HCT116 (cell line): ENCODE measurements at regions not wholly inside any gene's neighbourhood (a gene's known extent, or its start where the extent isn't known, plus 50 kb on each side); places are given as distances from the start of the nearest gene placed in this dataset.

Source experiments
- ATAC-seq: fragments of 200-7000 bp; cut with Tn5 transposase; 2 replicates; pipeline ENCODE4 v1.9.1; 2020; ENCODE audit warnings: mild to moderate bottlenecking, moderate library complexity
- BruUV-seq: library from RNA; stranded (reverse); fragments of 400-500 nt; replicated peaks from 2 replicates; lab custom pipeline; 2021; lab: Mats Ljungman, UMichigan
- CTCF ChIA-PET: fragments of 300-600 bp; sonication (Branson Sonifier 250); formaldehyde crosslinking; loops from one replicate; lab custom pipeline; 2021; ENCODE audit warnings: antibody characterized with exemption; lab: Charles Lee
- POLR2A ChIA-PET: fragments of 300-600, 350-600 bp; sonication (Branson Sonifier 250); formaldehyde crosslinking; loops from one replicate; lab custom pipeline; 2021; ENCODE audit warnings: antibody characterized with exemption; lab: Charles Lee
- RAD21 ChIA-PET, 2 experiments: fragments of 300-600 bp; sonication (Branson Sonifier 250); formaldehyde crosslinking; loops; one replicate each; lab custom pipeline; 2023; ENCODE audit warnings: low total read pairs in 2 of 2; ENCODE audit not compliant: uncharacterized antibody in 2 of 2, unreplicated experiment in 2 of 2, low non-redundant PET in 1 of 2; lab: Charles Lee
- DNase-seq: peaks from one replicate; pipeline ENCODE4 v3.0.0-alpha.2; 2010; ENCODE audit warnings: low read depth, low spot score
- H2AFZ ChIP-seq: fragments of 200-600 bp; shearing (Covaris generic), sonication (generic); 2 replicates; pipeline ENCODE4 v1.6.1; 2017; ENCODE audit warnings: low read depth, mixed run types, mixed read lengths, antibody characterized with exemption, low read length; ENCODE audit not compliant: poor library complexity, severe bottlenecking
- H3K27ac ChIP-seq: 2 replicates; pipeline ENCODE4 v1.5.1; 2012; ENCODE audit warnings: low read depth, low read length
- H3K27me3 ChIP-seq: fragments of 200-600 bp; sonication (generic); 2 replicates; pipeline ENCODE4 v1.6.1; 2016; ENCODE audit warnings: mixed run types, low read length, mixed read lengths; ENCODE audit not compliant: insufficient read depth
- H3K36me3 ChIP-seq, 2 experiments: fragments of 200-500 bp in 1 of 2; fragments of 200-600 bp in 1 of 2; sonication (Bioruptor generic) in 1 of 2; sonication (generic) in 1 of 2; 2 replicates each; pipeline versions ENCODE4 v1.5.1 to v1.6.1; 2014 to 2016; ENCODE audit warnings: low read length in 2 of 2, inconsistent platforms in 1 of 2, mixed read lengths in 1 of 2, mixed run types in 1 of 2; ENCODE audit not compliant: insufficient read depth in 2 of 2, control insufficient read depth in 1 of 2
- H3K4me1 ChIP-seq, 2 experiments: fragments of 200-600 bp in 1 of 2; sonication (generic) in 1 of 2; 2 replicates each; pipeline versions ENCODE4 v1.5.1 to v1.6.1; 2012 to 2017; ENCODE audit warnings: low read length in 2 of 2, inconsistent platforms in 1 of 2, mild to moderate bottlenecking in 1 of 2, mixed read lengths in 1 of 2, mixed run types in 1 of 2, moderate library complexity in 1 of 2; ENCODE audit not compliant: insufficient read depth in 2 of 2, control insufficient read depth in 1 of 2
- H3K4me2 ChIP-seq: fragments of 200-600 bp; sonication (generic); 2 replicates; pipeline ENCODE4 v1.6.1; 2017; ENCODE audit warnings: mixed run types, low read length, mixed read lengths
- H3K4me3 ChIP-seq, 2 experiments: fragments of 200-600 bp in 1 of 2; sonication (generic) in 1 of 2; replicated peaks in 1 of 2; 2 replicates each; pipeline ENCODE4 v1.5.1; 2011 to 2016; ENCODE audit warnings: low read length in 2 of 2, control low read depth in 1 of 2, low read depth in 1 of 2, mild to moderate bottlenecking in 1 of 2, mixed read lengths in 1 of 2, mixed run types in 1 of 2
- H3K79me2 ChIP-seq: fragments of 200-600 bp; sonication (generic); 2 replicates; pipeline ENCODE4 v1.6.1; 2017; ENCODE audit warnings: mild to moderate bottlenecking, mixed run types, low read length, moderate library complexity, mixed read lengths; ENCODE audit not compliant: insufficient read depth
- H3K9ac ChIP-seq: fragments of 200-600 bp; sonication (generic); 2 replicates; pipeline ENCODE4 v1.6.1; 2016; ENCODE audit warnings: low read length, mixed read lengths
- H3K9me2 ChIP-seq: fragments of 200-600 bp; sonication (generic), shearing (Covaris generic); 2 replicates; pipeline ENCODE4 v1.6.1; 2017; ENCODE audit warnings: mixed run types, mild to moderate bottlenecking, moderate library complexity; ENCODE audit not compliant: insufficient read depth
- H3K9me3 ChIP-seq, 2 experiments: fragments of 200-500 bp in 1 of 2; fragments of 200-600 bp in 1 of 2; sonication (Bioruptor generic) in 1 of 2; sonication (generic) in 1 of 2; 2 replicates each; pipeline ENCODE4 v1.6.1; 2014 to 2017; ENCODE audit warnings: low read length in 2 of 2, mixed read lengths in 2 of 2, inconsistent platforms in 1 of 2, low read depth in 1 of 2, mild to moderate bottlenecking in 1 of 2, mixed run types in 1 of 2, moderate library complexity in 1 of 2; ENCODE audit not compliant: control insufficient read depth in 1 of 2, insufficient read depth in 1 of 2
- H4K20me1 ChIP-seq: fragments of 200-600 bp; sonication (generic), shearing (Covaris generic); 2 replicates; pipeline ENCODE4 v1.6.1; 2017; ENCODE audit warnings: mixed run types, mild to moderate bottlenecking, moderate library complexity; ENCODE audit not compliant: insufficient read depth
- CEBPB ChIP-seq: IDR thresholded peaks from 2 replicates; pipeline ENCODE4 v1.6.1; 2012; ENCODE audit warnings: low read depth
- EGR1 ChIP-seq: IDR thresholded peaks from 2 replicates; pipeline ENCODE4 v1.6.1; 2012; ENCODE audit warnings: low read depth
- ELF1 ChIP-seq: IDR thresholded peaks from 2 replicates; pipeline ENCODE4 v1.6.1; 2012; ENCODE audit warnings: low read depth, borderline replicate concordance
- EZH2phosphoT487 ChIP-seq: fragments of 200-600 bp; IDR thresholded peaks from 2 replicates; pipeline ENCODE4 v1.6.1; 2018; ENCODE audit warnings: antibody characterized with exemption, borderline replicate concordance
- FOSL1 ChIP-seq: IDR thresholded peaks from 2 replicates; pipeline ENCODE4 v1.6.1; 2012; ENCODE audit warnings: low read depth
- JUND ChIP-seq: IDR thresholded peaks from 2 replicates; pipeline ENCODE4 v1.6.1; 2012
- POLR2A ChIP-seq: IDR thresholded peaks from 2 replicates; pipeline ENCODE4 v1.7.0; 2011; ENCODE audit warnings: borderline replicate concordance; ENCODE audit not compliant: insufficient read depth, insufficient read length; ENCODE audit errors: extremely low read depth
- RAD21 ChIP-seq: IDR thresholded peaks from 2 replicates; pipeline ENCODE4 v1.6.1; 2012; ENCODE audit warnings: low read depth, mild to moderate bottlenecking
- SIN3A ChIP-seq: IDR thresholded peaks from 2 replicates; pipeline ENCODE4 v1.6.1; 2012; ENCODE audit warnings: low read depth
- SP1 ChIP-seq: IDR thresholded peaks from 2 replicates; pipeline ENCODE4 v1.6.1; 2012; ENCODE audit warnings: low read depth
- SRF ChIP-seq: IDR thresholded peaks from 2 replicates; pipeline ENCODE4 v1.6.1; 2012; ENCODE audit warnings: low read depth
- TCF7L2 ChIP-seq: IDR thresholded peaks from 2 replicates; pipeline ENCODE4 v1.7.0; 2011; ENCODE audit warnings: borderline replicate concordance, inconsistent platforms; ENCODE audit not compliant: insufficient read depth, insufficient read length; ENCODE audit errors: extremely low read depth
- YY1 ChIP-seq: IDR thresholded peaks from 2 replicates; pipeline ENCODE4 v1.6.1; 2011; ENCODE audit warnings: low read length, low read depth, moderate library complexity, mild to moderate bottlenecking; ENCODE audit not compliant: insufficient replicate concordance; ENCODE audit errors: extremely low read depth
- ZNF274 ChIP-seq: fragments of 200-500 bp; sonication (Bioruptor generic); IDR thresholded peaks from 2 replicates; pipeline ENCODE4 v1.6.1; 2014; ENCODE audit warnings: mild to moderate bottlenecking, low read depth, low read length, inconsistent platforms
- intact Hi-C: fragments of 100-400 bp; cut with micrococcal nuclease; formaldehyde crosslinking; loops from 2 replicates; pipeline ENCODE4 v1.10.0; 2022
- TF ChIP-seq, protein P1 (sequence below): IDR thresholded peaks from 2 replicates; pipeline ENCODE4 v1.6.1; 2012; ENCODE audit warnings: low read depth
- TF ChIP-seq, protein P2 (sequence below), 3 experiments: fragments of 200-600 bp in 1 of 3; sonication (generic) in 1 of 3; IDR thresholded peaks in 2 of 3; conservative IDR thresholded peaks in 1 of 3; 2 replicates each; pipeline ENCODE4 v1.5.1; 2012 to 2017; ENCODE audit warnings: low read depth in 2 of 3, low read length in 2 of 3, antibody characterized with exemption in 1 of 3, borderline replicate concordance in 1 of 3, control low read depth in 1 of 3, mild to moderate bottlenecking in 1 of 3, mixed read lengths in 1 of 3, mixed run types in 1 of 3, moderate library complexity in 1 of 3; ENCODE audit not compliant: insufficient read depth in 1 of 3
- TF ChIP-seq, protein P3 (sequence below): IDR thresholded peaks from 2 replicates; pipeline ENCODE4 v1.6.1; 2011; ENCODE audit warnings: mild to moderate bottlenecking, low read length, moderate library complexity; ENCODE audit not compliant: insufficient replicate concordance; ENCODE audit errors: extremely low read depth

DNA sequence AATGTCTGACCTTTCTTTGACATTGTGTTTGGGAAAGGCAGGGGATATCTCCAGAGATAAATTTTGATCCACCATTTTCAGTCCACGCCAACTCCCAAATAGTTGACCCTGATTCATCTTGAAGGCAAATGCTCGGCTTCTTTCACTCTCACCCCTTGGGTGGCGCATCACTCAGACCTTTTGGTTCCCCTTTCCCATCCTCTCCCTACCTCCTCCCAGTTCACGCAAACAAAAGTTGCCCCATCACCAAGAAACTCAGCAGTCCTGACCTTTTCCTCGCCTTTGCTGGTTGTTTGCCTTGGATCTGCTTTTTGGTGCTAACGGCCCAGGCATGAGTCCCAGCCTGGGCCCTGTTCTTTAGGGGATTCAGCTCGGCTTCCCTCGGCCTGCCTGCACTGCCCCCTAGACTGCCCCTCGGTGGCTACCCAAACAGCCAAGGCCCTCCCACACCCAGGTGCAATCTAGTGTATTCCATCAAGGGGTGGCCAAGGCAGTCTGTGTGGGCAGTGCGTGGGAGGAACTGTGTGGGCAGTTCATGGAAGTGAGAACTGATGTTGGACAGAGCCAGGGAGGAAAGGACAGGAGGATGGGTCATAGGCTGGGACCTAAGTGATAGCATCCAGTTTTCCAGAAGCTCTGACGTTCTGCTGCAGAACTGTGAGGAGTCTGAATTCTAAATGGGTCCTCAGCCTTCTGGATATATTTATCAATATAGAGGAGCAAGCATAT lies 255.7 kb downstream of the DLEU7 start:
- ATAC-seq, result no peak

More for the DNA sequence above, 255.7 kb downstream of the DLEU7 start:
- CTCF ChIA-PET, result no interaction called here
- Histone ChIP-seq H3K27me3 (no peaks in the 10 kb centered on the region), H3K9ac (no peak overlapping the region), H3K4me2 (no peak overlapping the region), H4K20me1 (no peaks in the 10 kb centered on the region), H3K9me2 (no peaks in the 10 kb centered on the region), H3K36me3 (no peaks in the 10 kb centered on the region), H3K9me3 (no peaks in the 10 kb centered on the region), H3K4me3 (no peak overlapping the region), H2AFZ (no peak overlapping the region), H3K4me1 (peaks cover 0 to 6% of the 10 kb centered on the region in 2 experiments; a peak in 1 of 4 replicates), H3K79me2 (no peaks in the 10 kb centered on the region), H3K27ac (no peak overlapping the region)
- POLR2A ChIA-PET, result no interaction called here
- no peak for DNase-seq
- no TSS peak for BruUV-seq
- intact Hi-C loops, result no loop called here
- RAD21 ChIA-PET, result no interaction called here
- TF ChIP-seq, protein P1, sequence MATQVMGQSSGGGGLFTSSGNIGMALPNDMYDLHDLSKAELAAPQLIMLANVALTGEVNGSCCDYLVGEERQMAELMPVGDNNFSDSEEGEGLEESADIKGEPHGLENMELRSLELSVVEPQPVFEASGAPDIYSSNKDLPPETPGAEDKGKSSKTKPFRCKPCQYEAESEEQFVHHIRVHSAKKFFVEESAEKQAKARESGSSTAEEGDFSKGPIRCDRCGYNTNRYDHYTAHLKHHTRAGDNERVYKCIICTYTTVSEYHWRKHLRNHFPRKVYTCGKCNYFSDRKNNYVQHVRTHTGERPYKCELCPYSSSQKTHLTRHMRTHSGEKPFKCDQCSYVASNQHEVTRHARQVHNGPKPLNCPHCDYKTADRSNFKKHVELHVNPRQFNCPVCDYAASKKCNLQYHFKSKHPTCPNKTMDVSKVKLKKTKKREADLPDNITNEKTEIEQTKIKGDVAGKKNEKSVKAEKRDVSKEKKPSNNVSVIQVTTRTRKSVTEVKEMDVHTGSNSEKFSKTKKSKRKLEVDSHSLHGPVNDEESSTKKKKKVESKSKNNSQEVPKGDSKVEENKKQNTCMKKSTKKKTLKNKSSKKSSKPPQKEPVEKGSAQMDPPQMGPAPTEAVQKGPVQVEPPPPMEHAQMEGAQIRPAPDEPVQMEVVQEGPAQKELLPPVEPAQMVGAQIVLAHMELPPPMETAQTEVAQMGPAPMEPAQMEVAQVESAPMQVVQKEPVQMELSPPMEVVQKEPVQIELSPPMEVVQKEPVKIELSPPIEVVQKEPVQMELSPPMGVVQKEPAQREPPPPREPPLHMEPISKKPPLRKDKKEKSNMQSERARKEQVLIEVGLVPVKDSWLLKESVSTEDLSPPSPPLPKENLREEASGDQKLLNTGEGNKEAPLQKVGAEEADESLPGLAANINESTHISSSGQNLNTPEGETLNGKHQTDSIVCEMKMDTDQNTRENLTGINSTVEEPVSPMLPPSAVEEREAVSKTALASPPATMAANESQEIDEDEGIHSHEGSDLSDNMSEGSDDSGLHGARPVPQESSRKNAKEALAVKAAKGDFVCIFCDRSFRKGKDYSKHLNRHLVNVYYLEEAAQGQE, result no peak
- no peak for TF ChIP-seq JUND
- no peak for TF ChIP-seq CEBPB
- TF ChIP-seq, protein P2, sequence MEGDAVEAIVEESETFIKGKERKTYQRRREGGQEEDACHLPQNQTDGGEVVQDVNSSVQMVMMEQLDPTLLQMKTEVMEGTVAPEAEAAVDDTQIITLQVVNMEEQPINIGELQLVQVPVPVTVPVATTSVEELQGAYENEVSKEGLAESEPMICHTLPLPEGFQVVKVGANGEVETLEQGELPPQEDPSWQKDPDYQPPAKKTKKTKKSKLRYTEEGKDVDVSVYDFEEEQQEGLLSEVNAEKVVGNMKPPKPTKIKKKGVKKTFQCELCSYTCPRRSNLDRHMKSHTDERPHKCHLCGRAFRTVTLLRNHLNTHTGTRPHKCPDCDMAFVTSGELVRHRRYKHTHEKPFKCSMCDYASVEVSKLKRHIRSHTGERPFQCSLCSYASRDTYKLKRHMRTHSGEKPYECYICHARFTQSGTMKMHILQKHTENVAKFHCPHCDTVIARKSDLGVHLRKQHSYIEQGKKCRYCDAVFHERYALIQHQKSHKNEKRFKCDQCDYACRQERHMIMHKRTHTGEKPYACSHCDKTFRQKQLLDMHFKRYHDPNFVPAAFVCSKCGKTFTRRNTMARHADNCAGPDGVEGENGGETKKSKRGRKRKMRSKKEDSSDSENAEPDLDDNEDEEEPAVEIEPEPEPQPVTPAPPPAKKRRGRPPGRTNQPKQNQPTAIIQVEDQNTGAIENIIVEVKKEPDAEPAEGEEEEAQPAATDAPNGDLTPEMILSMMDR (IDR thresholded peaks at IDR 0.05 in 2 of 3, conservative IDR thresholded peaks at IDR 0.05 in 1 of 3; ENCODE audit: borderline replicate concordance in 1 of 3, insufficient read depth in 1 of 3, low read depth in 2 of 3, low read length in 2 of 3), result no peak
- TF ChIP-seq ZNF274, result no peak
- TF ChIP-seq RAD21, result no peak
- TF ChIP-seq SP1, result no peak
- TF ChIP-seq, protein P3, sequence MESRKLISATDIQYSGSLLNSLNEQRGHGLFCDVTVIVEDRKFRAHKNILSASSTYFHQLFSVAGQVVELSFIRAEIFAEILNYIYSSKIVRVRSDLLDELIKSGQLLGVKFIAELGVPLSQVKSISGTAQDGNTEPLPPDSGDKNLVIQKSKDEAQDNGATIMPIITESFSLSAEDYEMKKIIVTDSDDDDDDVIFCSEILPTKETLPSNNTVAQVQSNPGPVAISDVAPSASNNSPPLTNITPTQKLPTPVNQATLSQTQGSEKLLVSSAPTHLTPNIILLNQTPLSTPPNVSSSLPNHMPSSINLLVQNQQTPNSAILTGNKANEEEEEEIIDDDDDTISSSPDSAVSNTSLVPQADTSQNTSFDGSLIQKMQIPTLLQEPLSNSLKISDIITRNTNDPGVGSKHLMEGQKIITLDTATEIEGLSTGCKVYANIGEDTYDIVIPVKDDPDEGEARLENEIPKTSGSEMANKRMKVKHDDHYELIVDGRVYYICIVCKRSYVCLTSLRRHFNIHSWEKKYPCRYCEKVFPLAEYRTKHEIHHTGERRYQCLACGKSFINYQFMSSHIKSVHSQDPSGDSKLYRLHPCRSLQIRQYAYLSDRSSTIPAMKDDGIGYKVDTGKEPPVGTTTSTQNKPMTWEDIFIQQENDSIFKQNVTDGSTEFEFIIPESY, result no peak
- TF ChIP-seq TCF7L2, result no peak
- TF ChIP-seq EZH2phosphoT487, result no peak
- no peak for TF ChIP-seq YY1
- no peak for TF ChIP-seq ELF1
- TF ChIP-seq SIN3A, result no peak
- no peak for TF ChIP-seq SRF
- TF ChIP-seq FOSL1, result no peak
- no peak for TF ChIP-seq EGR1
- no peak for TF ChIP-seq POLR2A
